Prostate gland (tissue), 2 donors: ENCODE measurements at regions not wholly inside any gene's neighbourhood (a gene's known extent, or its start where the extent isn't known, plus 50 kb on each side); places are given as distances from the start of the nearest gene placed in this dataset.

ENCODE experiments used
- CTCF ChIP-seq, 4 experiments: fragments of 200-600 bp in 2 of 4; fragments of 450-650 bp in 2 of 4; sonication (generic) in 2 of 4; IDR thresholded peaks; 1 replicate in 3 of 4; 2 replicates in 1 of 4; pipeline ENCODE4 v1.5.1; 2016 to 2019; ENCODE audit warnings: antibody characterized with exemption in 4 of 4, mild to moderate bottlenecking in 2 of 4, moderate library complexity in 2 of 4
- POLR2A ChIP-seq: fragments of 450-650 bp; IDR thresholded peaks from one replicate; pipeline ENCODE4 v1.6.1; 2016; ENCODE audit warnings: antibody characterized with exemption, mild to moderate bottlenecking

- no peak for TF ChIP-seq CTCF (IDR thresholded peaks at IDR 0.05)
- no peak for TF ChIP-seq POLR2A
These were observed 471.5 kb downstream of the SPRY1 start for GRCh38 chr4:123867910-123868587.
